Keratinocyte (primary cell): ENCODE measurements at regions not wholly inside any gene's neighbourhood (a gene's known extent, or its start where the extent isn't known, plus 50 kb on each side); places are given as distances from the start of the nearest gene placed in this dataset.

Experiments
- EZH2 ChIP-seq: IDR thresholded peaks from one replicate; pipeline ENCODE4 v1.6.1; 2012; ENCODE audit warnings: inconsistent platforms, mild to moderate bottlenecking, low read length, moderate library complexity
- TF ChIP-seq, protein P1 (sequence below), 3 experiments: IDR thresholded peaks in 1 of 3; conservative IDR thresholded peaks in 1 of 3; optimal IDR thresholded peaks in 1 of 3; 2 replicates in 2 of 3; 3 replicates in 1 of 3; pipeline versions ENCODE3 to v1.5.1; 2011; ENCODE audit warnings: low read length in 3 of 3, mild to moderate bottlenecking in 3 of 3, moderate library complexity in 2 of 3, control low read depth in 1 of 3, inconsistent platforms in 1 of 3; ENCODE audit not compliant: insufficient read depth in 2 of 3; ENCODE audit errors: extremely low read depth in 1 of 3

DNA sequence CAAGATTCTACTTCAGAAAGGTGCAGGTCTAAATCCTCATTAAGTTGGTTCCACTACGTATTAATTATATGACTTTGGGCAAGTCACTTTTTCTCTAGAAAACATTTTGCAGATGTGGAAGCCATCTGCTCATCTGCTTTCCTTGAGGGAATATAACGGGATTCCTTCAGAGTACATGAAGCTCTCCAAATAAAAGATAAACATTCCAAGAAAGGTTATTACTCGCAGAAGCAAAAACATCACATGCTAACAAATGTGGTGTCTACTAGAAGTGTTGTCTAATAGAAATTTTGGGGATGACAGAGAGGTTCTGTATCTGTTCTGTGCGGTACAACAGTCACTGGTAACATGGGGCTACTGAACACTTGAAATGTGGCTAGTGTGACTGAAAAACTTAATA lies 60.2 kb downstream of the NIBAN1 start:
- no peak for TF ChIP-seq EZH2
- TF ChIP-seq, protein P1, sequence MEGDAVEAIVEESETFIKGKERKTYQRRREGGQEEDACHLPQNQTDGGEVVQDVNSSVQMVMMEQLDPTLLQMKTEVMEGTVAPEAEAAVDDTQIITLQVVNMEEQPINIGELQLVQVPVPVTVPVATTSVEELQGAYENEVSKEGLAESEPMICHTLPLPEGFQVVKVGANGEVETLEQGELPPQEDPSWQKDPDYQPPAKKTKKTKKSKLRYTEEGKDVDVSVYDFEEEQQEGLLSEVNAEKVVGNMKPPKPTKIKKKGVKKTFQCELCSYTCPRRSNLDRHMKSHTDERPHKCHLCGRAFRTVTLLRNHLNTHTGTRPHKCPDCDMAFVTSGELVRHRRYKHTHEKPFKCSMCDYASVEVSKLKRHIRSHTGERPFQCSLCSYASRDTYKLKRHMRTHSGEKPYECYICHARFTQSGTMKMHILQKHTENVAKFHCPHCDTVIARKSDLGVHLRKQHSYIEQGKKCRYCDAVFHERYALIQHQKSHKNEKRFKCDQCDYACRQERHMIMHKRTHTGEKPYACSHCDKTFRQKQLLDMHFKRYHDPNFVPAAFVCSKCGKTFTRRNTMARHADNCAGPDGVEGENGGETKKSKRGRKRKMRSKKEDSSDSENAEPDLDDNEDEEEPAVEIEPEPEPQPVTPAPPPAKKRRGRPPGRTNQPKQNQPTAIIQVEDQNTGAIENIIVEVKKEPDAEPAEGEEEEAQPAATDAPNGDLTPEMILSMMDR (optimal IDR thresholded peaks at IDR 0.05 in 1 of 3, IDR thresholded peaks at IDR 0.05 in 1 of 3, conservative IDR thresholded peaks at IDR 0.05 in 1 of 3; ENCODE audit: extremely low read depth in 1 of 3, insufficient read depth in 2 of 3, low read length in 3 of 3) = no peak
